Myocyte (in vitro differentiated cells): ENCODE measurements at regions not wholly inside any gene's neighbourhood (a gene's known extent, or its start where the extent isn't known, plus 50 kb on each side); places are given as distances from the start of the nearest gene placed in this dataset.

Experiments used
- DNase-seq: peaks from one replicate; pipeline ENCODE4 v3.0.0-alpha.2; 2012; ENCODE audit warnings: low read depth

DNA sequence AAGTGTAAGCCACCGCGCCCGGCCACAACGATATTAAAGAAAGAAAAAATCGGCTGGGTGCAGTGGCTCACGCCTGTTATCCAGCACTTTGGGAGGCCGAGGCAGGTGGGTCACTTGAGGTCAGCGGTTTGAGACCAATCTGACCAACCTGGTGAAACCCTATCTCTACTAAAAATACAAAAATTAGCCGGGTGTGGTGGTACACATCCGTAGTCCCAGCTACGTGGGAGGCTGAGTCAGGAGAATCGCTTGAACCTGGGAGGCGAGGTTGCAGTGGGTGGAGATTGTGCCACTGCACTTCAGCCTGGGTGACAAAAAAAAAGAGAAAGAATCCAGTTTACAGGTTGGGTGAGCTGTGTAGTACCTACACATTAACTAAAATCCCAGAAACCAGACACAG, 99.9 kb upstream of the CACNA1A start:
- DNase-seq: no peak

DNA sequence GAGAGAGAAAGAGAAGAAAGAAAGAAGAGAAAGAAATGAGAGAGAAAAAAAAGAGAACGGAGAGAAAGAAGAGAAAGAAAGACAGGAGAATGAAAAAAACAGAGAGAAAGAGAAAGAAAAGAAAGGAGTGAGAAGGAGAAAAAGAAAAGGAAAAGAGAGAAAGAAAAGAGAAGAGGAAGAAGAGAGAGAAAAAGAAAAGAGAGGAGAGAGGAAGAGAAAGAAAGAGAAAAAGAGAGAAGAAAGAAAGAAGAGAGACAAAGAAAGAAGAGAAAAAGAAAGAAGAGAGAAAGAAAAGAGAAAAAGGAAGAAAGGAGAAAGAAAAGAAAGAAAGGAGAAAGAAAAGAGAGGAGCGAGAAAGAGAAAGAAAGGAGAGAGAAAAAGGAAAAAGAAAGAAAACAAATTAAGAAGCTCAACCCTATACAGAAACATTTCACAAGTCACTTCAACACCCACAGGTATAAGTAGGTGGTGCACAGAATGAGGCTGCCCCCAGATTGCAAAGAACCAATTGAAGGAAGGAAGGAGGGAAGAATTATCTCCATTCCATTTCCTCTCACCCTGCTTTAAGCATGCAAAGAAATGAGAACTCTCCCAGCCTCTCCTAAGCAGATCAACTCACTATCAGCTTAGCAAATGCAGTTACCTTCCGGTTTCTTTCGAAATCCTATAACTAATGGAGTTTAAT, 98.8 kb upstream of the CACNA1A start:
- DNase-seq: no peak

DNA sequence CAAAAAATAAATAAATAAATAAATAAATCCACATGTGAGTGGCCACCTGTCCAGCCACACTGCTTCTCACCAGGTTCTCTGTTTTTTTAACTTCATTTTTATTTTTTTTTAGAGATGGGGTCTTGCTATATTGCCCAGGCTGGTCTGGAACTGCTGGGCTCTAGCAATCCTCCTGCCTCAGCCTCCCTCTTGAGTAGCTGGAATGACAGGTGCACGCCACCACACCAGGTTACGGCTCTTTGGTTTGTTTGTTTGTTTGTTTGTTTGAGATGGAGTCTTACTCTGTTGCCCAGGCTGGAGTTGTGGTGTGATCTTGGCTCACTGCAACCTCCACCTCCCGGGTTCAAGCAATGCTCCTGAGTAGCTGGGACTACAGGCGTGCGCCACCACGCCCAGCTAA, 94.5 kb upstream of the CACNA1A start:
- DNase-seq: no peak

DNA sequence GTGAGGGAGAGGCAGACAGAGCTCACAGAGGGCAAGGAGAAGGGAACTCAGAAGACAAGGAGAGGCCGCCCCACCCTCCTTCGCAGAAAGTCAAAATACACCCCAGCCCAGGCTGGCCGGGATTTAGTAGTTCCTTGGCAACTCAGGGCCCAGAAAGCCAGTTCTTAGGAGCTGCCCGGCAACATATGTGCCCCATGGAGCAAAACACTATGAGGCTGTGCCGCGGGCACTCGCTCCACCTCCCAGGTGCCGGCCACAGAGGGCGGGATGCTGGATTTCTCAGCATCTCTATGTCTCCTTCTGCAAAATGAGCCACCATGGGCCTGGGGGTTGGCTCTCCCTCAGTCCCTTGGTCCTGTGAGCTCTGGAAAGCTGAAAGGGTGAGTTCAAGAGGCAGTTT, 93.8 kb upstream of the CACNA1A start:
- DNase-seq: no peak

DNA sequence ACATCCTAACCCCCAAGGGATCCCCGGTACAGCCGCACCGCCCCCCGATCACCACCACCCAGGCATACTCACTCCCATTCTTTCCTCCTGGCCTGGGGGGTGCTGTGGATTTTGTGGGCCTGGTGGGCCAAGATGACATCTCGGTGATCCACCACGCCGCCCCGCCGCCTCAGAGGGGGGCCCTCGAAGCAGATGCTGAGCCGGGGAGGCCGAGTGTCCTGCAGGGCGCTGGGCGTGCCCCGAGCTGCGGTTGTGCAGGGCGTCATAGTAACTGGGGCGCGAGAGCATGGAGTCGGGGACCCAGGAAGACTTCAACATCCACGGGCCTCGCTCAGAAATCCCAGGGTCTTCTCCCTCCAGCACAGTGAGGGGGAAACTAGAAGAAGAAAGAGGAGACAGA, 93.4 kb upstream of the CACNA1A start:
- DNase-seq: no peak

DNA sequence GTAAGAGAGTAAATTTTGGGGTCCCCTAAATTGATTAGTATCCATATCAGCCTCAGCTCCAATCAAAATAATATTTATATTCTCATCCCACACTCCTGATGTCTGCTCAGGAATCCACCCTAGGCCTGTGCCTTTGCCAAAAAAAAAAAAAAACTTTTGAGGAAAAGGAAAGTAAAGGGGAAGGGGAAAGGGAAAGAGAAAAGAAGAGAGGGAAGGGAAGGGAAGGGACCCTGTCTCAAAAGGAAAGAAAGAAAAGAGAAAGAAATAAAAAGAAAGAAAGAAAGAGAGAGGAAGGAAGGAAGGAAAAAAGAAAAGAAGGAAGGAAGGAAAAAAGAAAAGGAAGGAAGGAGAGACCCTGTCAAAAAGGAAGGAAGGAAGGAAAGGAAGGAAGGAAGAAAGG, 91.8 kb upstream of the CACNA1A start:
- no peak for DNase-seq

DNA sequence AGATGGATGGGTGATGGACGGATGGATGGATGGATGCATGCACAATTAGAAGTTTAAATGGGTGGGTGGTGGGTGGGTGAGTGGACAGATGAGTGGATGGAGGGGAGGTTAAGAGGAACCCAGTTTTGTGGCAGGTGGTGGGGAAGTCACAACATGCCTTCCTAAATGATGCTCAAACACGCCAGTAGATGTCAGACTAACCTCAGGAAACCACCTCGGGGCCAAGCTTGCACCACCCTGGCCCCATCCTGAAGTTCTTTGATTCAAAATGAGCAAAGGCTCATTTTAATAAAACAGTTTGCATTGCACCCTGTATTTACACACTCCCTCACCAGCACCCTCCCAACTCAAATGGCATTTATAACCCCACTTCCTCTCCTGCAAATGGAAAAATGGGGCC, 91.4 kb upstream of the CACNA1A start:
- DNase-seq: peak; percentile 73

DNA sequence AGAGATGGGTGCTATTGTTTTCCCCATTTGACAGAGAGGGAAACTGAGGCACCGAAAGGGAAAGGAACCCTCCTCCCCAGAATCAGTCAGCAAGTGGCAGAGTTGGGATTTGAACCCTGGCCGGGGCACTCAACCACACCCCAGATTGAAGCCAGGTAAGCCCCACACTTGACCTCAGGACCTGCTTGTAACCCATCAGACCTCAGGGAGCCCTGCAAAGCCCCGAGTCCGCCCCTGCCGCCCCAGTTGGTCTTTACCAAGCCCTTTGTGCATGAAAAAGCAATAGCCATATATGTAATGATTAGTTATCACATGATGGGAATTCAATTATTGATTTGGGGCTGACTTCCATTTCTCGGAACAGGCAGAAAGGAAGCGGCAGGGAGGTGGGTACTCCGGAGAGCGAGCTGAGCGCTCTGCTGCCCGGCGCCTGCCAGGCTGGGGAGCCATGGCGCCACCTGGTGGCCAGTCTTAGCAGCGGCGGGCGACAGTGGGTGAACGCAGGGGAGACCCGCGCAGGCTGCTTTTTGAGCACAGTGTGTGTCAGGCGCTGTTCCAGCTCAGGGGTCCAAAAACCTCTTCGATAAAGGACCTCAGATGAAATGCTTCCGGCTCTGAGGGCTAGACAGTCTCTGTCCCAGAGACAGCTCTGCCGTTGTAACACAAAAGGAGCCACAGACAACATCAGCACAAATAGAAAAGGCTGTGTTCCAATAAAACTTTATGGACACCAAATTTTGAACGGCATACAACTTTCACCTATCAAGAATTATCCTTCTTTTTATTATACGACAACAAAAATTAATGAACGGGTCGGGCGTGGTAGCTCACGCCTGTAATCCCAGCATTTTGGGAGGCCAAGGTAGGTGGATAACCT, 82.9 kb upstream of the CACNA1A start:
- peak; percentile 46 for DNase-seq

DNA sequence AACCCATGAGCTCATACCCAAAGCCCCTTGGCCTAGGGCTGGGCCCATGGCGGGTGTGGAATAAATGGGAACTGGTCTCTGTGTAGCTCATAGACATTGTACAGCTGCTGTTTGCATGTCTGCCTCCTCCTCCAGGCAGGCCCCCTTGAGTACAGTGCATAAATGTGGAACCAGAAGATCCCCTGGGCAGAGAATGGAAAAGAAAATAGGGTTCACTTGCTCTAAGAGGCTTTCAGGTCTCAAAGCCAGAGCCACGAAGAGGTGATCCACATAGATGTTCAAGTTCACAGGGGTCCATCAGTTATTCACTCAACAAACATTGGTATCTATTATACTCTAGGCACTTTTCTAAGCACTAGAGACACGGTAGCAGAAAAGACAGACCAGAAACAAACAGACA, 79.2 kb upstream of the CACNA1A start:
- no peak for DNase-seq

DNA sequence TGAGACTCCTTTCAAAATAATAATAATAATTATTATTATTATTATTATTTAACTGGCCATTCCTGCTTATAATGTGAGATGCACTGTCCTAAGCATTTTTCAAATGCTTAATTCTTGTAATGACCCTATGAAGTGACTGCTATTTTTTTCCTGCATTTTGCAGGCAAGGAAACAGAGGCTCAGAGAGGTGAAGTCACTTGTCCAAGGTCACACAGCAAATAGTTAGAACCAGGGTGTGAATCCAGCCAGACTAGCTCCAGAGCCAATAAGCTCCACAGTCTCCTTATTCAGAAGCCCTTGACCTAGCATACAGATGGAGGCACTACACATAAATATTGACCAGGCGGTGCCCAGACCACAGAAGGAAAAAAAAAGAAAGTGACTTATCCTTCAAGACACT, 77.5 kb upstream of the CACNA1A start:
- no peak for DNase-seq

DNA sequence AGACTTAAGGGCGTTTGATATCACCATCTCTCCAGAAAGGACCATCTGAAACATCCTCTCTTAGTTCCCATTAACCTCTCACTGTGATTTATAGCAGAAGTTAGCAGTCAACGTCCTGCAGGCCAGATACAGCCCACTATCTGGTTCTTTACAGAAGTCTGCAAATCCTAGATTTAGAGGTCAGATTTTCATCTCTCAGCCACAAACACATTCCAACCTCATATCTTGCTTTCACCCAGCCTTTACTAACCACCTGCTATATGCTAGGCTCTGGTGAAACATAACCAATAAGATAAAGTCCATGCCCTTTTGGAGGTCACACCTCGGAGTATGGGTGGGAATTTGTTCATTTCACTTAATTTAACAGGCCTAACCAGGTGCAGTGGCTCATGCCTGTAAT, 76.8 kb upstream of the CACNA1A start:
- DNase-seq: no peak

DNA sequence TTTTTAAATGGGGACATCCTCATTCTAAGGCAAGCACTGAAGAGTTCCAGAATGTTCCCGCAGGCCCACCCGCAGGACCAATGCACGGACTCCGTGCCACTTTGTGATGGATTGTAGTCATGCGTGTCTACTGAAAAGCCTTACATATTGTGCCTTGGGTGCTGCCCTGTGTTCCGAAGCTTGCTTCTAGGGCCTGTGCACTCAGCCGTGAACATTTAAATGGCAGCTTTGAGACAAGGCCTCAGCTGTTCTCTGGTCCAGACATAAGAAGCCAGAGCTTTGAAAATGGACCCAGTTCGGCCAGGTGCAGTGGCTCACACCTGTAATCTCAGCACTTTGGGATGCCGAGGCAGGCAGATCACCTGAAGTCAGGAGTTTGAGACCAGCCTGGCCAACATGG, 75.3 kb upstream of the CACNA1A start:
- no peak for DNase-seq

DNA sequence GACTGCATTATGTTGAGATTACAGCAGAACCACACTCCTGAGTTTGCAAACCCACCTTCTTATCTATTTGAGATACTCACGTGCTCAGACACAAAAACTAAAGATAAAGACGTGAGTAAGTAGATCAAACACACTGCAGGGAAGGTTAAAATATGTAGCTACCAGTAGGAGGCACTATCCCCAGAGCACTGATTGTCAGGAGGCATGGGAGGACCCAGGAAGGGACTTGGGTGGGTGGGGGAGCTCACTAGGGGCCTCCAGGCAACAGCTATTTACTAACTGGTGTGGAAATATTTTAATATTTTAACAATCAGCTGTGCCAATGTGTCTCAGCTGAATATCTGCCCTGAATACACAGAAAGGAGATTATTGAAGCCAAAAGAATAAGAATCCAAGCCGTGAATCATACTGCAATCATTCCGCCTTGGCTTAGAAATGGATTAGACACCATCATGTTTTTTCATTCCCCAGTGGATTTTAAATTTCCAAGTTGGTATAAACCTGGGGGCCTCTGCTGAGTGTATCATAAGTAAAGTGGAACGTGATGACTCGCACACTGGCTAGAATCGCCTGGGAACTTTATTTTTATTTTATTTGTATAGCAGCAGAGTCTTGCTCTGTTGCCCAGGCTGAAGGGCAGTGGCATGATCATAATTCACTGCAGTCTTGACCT, 73.2 kb upstream of the CACNA1A start:
- peak; percentile 9 for DNase-seq

DNA sequence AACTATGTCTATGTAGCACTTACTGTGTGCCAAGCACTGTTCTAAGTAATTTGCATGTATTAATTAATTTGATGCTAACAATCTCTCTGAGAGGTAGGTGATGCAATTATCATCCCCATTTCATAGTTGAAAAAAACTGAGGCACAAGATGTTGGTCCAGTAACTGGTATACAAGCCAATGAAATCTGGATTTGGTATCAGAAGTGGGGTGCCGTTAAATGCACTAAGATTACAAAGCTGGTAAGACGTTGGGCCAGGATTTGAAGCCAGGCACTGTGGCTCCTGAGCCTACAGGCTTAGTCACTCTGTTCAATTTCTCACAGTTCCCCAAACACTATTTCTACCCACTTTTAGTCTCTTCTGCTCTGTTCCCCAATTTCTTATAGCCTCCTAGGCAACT, 70.4 kb upstream of the CACNA1A start:
- DNase-seq: no peak

DNA sequence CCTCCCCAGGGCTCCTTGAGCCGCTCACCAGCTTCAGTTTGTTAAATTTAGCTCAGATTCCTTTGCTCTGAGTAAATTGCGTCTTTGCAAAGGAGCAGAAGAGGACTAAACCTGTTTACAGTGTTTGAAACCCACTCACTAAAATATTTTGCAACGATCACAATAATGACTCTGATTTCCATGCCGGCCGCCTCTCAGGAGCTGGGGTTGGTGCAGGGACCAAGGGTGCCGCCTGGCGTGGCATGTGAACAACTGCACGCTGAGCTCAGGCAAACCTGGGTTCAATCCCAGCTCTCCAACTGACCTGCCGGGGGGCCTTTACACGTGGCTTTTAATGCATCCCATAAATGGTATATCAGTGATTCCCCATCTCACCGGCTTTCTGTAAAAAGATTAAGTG, 68.7 kb upstream of the CACNA1A start:
- DNase-seq: no peak

DNA sequence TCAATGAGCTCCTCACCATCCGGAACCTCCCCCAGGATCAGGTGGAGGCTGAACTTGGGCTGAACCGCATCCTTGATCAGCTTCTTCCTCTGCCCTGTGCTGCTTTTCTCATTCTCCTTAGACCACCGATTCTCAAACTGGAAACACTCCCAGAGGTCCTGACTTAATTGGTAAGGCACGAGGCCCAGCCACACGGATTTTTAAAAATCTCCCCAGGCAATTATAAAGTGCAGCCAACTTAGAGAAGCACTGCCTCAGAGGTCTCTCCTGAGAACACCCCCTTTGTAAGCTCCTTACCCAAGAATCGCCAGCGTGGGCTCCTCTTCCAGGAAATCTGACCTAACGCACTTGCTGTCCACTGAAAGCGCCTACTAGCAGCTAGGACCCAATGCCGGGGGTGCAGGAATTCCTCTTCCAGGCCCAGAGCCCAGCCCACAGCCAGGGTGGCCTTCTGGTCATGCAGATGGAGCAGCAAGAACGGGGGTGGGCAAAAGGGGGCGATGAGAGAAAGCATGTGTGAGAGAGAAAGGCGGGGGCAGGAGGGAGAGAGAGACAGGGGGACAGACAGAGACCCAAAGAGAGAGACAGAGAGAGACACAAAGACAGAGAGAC, 66.9 kb upstream of the CACNA1A start:
- DNase-seq: no peak

DNA sequence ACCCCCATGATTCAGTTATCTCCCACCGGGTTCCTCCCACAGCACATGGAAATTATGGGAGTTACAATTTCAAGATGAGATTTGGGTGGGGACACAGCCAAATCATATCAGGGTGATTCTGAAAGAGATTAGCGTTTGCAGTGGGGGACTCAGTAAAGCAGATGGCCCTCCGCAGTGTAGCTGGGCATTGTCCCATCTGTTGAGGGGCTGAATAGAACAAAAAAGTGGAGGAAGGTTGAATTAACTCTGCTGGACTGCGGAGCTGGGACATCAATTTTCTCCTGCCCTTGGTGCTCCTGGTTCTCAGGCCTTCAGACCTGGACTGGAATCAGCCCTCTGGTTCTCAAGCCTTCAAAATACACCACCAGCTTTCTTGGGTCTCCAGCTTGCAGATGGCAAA, 55.2 kb upstream of the CACNA1A start:
- no peak for DNase-seq

DNA sequence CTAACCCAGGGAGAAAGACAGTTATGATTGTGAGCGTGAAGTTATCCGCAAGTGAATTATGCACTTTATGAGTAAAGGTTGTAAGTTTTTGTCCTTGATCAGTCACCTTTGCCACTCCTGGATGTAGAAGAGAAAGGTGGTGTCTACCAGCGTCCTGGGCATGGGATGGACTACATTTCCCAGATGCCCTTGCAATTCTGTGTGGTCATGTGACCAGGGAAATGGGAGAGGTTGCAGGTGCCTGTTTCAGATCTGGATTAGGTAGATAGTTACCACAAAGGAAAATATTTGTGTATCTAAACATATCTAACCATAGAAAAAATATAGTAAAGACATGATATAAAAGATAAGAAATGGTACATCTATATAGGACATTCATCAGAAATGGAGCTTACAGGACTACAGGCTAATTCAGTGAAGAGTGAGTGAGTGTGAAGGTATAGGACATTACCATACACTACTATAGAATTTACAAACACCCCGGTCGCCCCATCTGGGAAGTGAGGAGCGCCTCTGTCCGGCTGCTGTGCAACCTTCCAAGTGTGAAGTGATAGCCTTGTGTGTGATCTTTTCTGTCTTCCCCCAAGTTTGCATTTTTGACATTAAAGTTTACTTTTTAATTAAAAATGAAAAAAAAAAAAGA, 51.6 kb upstream of the CACNA1A start:
- no peak for DNase-seq

DNA sequence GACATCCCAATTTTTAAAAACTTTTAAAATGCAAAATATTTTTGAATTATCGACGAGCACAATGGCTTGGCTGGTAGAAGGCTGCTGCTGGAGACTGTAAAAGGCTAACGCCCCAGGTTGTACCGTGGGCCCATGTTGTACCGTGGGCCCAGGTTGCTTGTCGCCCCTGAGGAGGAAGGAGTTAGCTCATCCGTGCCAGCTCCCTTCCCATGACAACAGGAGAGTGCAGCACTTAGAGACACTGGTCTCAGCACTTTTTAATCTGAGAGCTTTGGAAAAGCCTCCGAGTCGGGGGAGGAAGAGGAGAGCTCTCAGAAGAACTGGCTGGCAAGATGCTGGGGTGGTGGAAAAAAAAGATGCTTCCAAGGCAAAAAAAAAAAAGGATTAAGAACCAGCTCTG, 50.3 kb upstream of the CACNA1A start:
- no peak for DNase-seq
